ENCODE measurements at regions not wholly inside any gene's neighbourhood (a gene's known extent, or its start where the extent isn't known, plus 50 kb on each side); places are given as distances from the start of the nearest gene placed in this dataset.

GRCh38 chr3:59319442-59319841 is 269.6 kb upstream of the CFAP20DC start:
- Histone ChIP-seq H3K27ac (no peak overlapping the region), H3K36me3 (no peaks in the 10 kb centered on the region), H3K27me3 (no peaks in the 10 kb centered on the region), H3K4me1 (no peaks in the 10 kb centered on the region), H3K9me3 (no peaks in the 10 kb centered on the region), H3K4me3 (no peak overlapping the region)
- 78% methylated on average over 4 of the region's 4 CpGs for WGBS
- no peak for TF ChIP-seq POLR2A (IDR thresholded peaks at IDR 0.05)
- no peak for TF ChIP-seq POLR2AphosphoS5 (IDR thresholded peaks at IDR 0.05)
- no peak for TF ChIP-seq EP300 (IDR thresholded peaks at IDR 0.05)
- no peak for TF ChIP-seq CTCF (IDR thresholded peaks at IDR 0.05)
- no peak for DNase-seq (ENCODE audit: low spot score in 2 of 2)

GRCh38 chr3:59318881-59319280 is 269.1 kb upstream of the CFAP20DC start:
- Histone ChIP-seq H3K4me3 (no peak overlapping the region), H3K36me3 (no peaks in the 10 kb centered on the region), H3K9me3 (no peaks in the 10 kb centered on the region), H3K27me3 (no peaks in the 10 kb centered on the region), H3K4me1 (no peaks in the 10 kb centered on the region), H3K27ac (no peak overlapping the region)
- no peak for DNase-seq (ENCODE audit: low spot score in 2 of 2)
- 61% methylated on average over 1 of the region's 1 CpG for WGBS
- TF ChIP-seq POLR2AphosphoS5 (IDR thresholded peaks at IDR 0.05), result no peak
- no peak for TF ChIP-seq POLR2A (IDR thresholded peaks at IDR 0.05)
- no peak for TF ChIP-seq EP300 (IDR thresholded peaks at IDR 0.05)
- TF ChIP-seq CTCF (IDR thresholded peaks at IDR 0.05), result no peak

GRCh38 chr3:59317386-59317785 is 267.6 kb upstream of the CFAP20DC start:
- TF ChIP-seq CTCF (IDR thresholded peaks at IDR 0.05) (no peak), POLR2A (IDR thresholded peaks at IDR 0.05) (no peak), POLR2AphosphoS5 (IDR thresholded peaks at IDR 0.05) (no peak), EP300 (IDR thresholded peaks at IDR 0.05) (no peak)
- no peak for DNase-seq (ENCODE audit: low spot score in 2 of 2)
- H3K9me3 ChIP-seq, result no peaks in the 10 kb centered on the region
- no peaks in the 10 kb centered on the region for H3K27me3 ChIP-seq
- H3K36me3 ChIP-seq, result no peaks in the 10 kb centered on the region
- no peak overlapping the region for H3K4me3 ChIP-seq
- H3K27ac ChIP-seq, result no peak overlapping the region
- WGBS, result 72% methylated on average over 6 of the region's 6 CpGs
- H3K4me1 ChIP-seq, result no peaks in the 10 kb centered on the region

- Histone ChIP-seq H3K27me3 (no peaks in the 10 kb centered on the region), H3K27ac (no peak overlapping the region), H3K9me3 (no peaks in the 10 kb centered on the region), H3K36me3 (no peaks in the 10 kb centered on the region), H3K4me3 (no peak overlapping the region), H3K4me1 (no peaks in the 10 kb centered on the region)
- no peak for DNase-seq (ENCODE audit: low spot score in 2 of 2)
- TF ChIP-seq EP300 (IDR thresholded peaks at IDR 0.05), result no peak
- TF ChIP-seq POLR2AphosphoS5 (IDR thresholded peaks at IDR 0.05), result no peak
- no peak for TF ChIP-seq CTCF (IDR thresholded peaks at IDR 0.05)
- no peak for TF ChIP-seq POLR2A (IDR thresholded peaks at IDR 0.05)
- WGBS, result 70% methylated on average over 3 of the region's 3 CpGs
These were observed 267.0 kb upstream of the CFAP20DC start for GRCh38 chr3:59316688-59317275.

GRCh38 chr3:59313365-59313764 is 263.5 kb upstream of the CFAP20DC start:
- 62% methylated on average over 2 of the region's 2 CpGs for WGBS
- no peak overlapping the region for H3K4me3 ChIP-seq
- no peak overlapping the region for H3K27ac ChIP-seq
- no peaks in the 10 kb centered on the region for H3K36me3 ChIP-seq
- H3K27me3 ChIP-seq, result no peaks in the 10 kb centered on the region
- no peaks in the 10 kb centered on the region for H3K9me3 ChIP-seq
- TF ChIP-seq CTCF (IDR thresholded peaks at IDR 0.05), result peak in 1 of 2 donors; percentile 30
- TF ChIP-seq EP300 (IDR thresholded peaks at IDR 0.05), result no peak
- no peaks in the 10 kb centered on the region for H3K4me1 ChIP-seq
- no peak for DNase-seq (ENCODE audit: low spot score in 2 of 2)
